HL-60/S4 (cell line): ENCODE measurements at regions not wholly inside any gene's neighbourhood (a gene's known extent, or its start where the extent isn't known, plus 50 kb on each side); places are given as distances from the start of the nearest gene placed in this dataset.

Source experiments
- in situ Hi-C: fragments of 300-500 bp; cut with MboI; formaldehyde crosslinking; loops from 2 replicates; pipeline ENCODE4 v1.14.3; 2022; ENCODE audit warnings: low sequenced_read_pairs

GRCh38 chr6:44701038-44701636 is 313.6 kb downstream of the CDC5L start:
- in situ Hi-C loops = no loop called here

- in situ Hi-C loops = no loop called here
These were observed 314.2 kb downstream of the CDC5L start for GRCh38 chr6:44701637-44702101.

- in situ Hi-C loops = no loop called here
These were observed 314.8 kb downstream of the CDC5L start for GRCh38 chr6:44702292-44702691.

GRCh38 chr6:44704240-44705150 is 317.0 kb downstream of the CDC5L start:
- in situ Hi-C loops = no loop called here

GRCh38 chr6:44705596-44705995 is 318.1 kb downstream of the CDC5L start:
- in situ Hi-C loops = no loop called here

GRCh38 chr6:44706011-44706410 is 318.5 kb downstream of the CDC5L start:
- in situ Hi-C loops = no loop called here

- in situ Hi-C loops = no loop called here
These were observed 320.7 kb downstream of the CDC5L start for GRCh38 chr6:44708208-44708607.

GRCh38 chr6:44712353-44713111 is 325.0 kb downstream of the CDC5L start:
- in situ Hi-C loops = no loop called here

GRCh38 chr6:44715188-44715587 is 327.7 kb downstream of the CDC5L start:
- in situ Hi-C loops = no loop called here

GRCh38 chr6:44715925-44716324 is 328.4 kb downstream of the CDC5L start:
- in situ Hi-C loops = no loop called here

GRCh38 chr6:44717431-44717830 is 329.9 kb downstream of the CDC5L start:
- in situ Hi-C loops = no loop called here

GRCh38 chr6:44721954-44722578 is 334.6 kb downstream of the CDC5L start:
- in situ Hi-C loops = no loop called here

GRCh38 chr6:44722736-44723135 is 335.2 kb downstream of the CDC5L start:
- in situ Hi-C loops = no loop called here

GRCh38 chr6:44723439-44724197 is 336.1 kb downstream of the CDC5L start:
- in situ Hi-C loops = no loop called here

- in situ Hi-C loops = no loop called here
These were observed 337.6 kb downstream of the CDC5L start for GRCh38 chr6:44725070-44725469.

GRCh38 chr6:44727651-44728630 is 340.4 kb downstream of the CDC5L start:
- in situ Hi-C loops = no loop called here

- in situ Hi-C loops = no loop called here
These were observed 343.4 kb downstream of the CDC5L start for GRCh38 chr6:44730771-44731391.

- in situ Hi-C loops = no loop called here
These were observed 344.1 kb downstream of the CDC5L start for GRCh38 chr6:44731485-44732095.
